ENCODE measurements at regions not wholly inside any gene's neighbourhood (a gene's known extent, or its start where the extent isn't known, plus 50 kb on each side); places are given as distances from the start of the nearest gene placed in this dataset.

- DNase-seq (ENCODE audit: low spot score in 2 of 2, unreplicated experiment in 2 of 2), result no peak
- Mint-ChIP-seq H3K4me3 (no peak overlapping the region), H3K36me3 (no peaks in the 10 kb centered on the region), H3K27ac (no peak overlapping the region), H3K9me3 (no peaks in the 10 kb centered on the region), H3K27me3 (ENCODE audit: low read depth) (peaks cover 17% of the 10 kb centered on the region), H3K4me1 (no peaks in the 10 kb centered on the region)
- TF ChIP-seq CTCF (IDR thresholded peaks at IDR 0.05; ENCODE audit: unreplicated experiment), result no peak
Observed at GRCh38 chr16:79980650-79981521, 380.3 kb upstream of the MAF start.

GRCh38 chr16:79977940-79978836 is 377.7 kb upstream of the MAF start:
- TF ChIP-seq CTCF (IDR thresholded peaks at IDR 0.05; ENCODE audit: unreplicated experiment), result no peak
- H3K27me3 Mint-ChIP-seq (ENCODE audit: low read depth), result peaks cover 17% of the 10 kb centered on the region
- H3K27ac Mint-ChIP-seq, result no peak overlapping the region
- H3K4me1 Mint-ChIP-seq, result no peaks in the 10 kb centered on the region
- no peak overlapping the region for H3K4me3 Mint-ChIP-seq
- DNase-seq (ENCODE audit: low spot score in 2 of 2, unreplicated experiment in 2 of 2), result no peak
- H3K36me3 Mint-ChIP-seq, result no peaks in the 10 kb centered on the region
- no peaks in the 10 kb centered on the region for H3K9me3 Mint-ChIP-seq

- TF ChIP-seq CTCF (IDR thresholded peaks at IDR 0.05; ENCODE audit: unreplicated experiment), result no peak
- H3K4me1 Mint-ChIP-seq, result no peaks in the 10 kb centered on the region
- H3K9me3 Mint-ChIP-seq, result no peaks in the 10 kb centered on the region
- no peak overlapping the region for H3K4me3 Mint-ChIP-seq
- H3K27me3 Mint-ChIP-seq (ENCODE audit: low read depth), result peaks cover 12% of the 10 kb centered on the region
- no peak for DNase-seq (ENCODE audit: low spot score in 2 of 2, unreplicated experiment in 2 of 2)
- no peak overlapping the region for H3K27ac Mint-ChIP-seq
- H3K36me3 Mint-ChIP-seq, result no peaks in the 10 kb centered on the region
Observed at GRCh38 chr16:79973320-79973719, 372.8 kb upstream of the MAF start.

- H3K9me3 Mint-ChIP-seq, result no peaks in the 10 kb centered on the region
Observed at GRCh38 chr16:79972053-79972704, 371.6 kb upstream of the MAF start.

More at GRCh38 chr16:79972053-79972704, 371.6 kb upstream of the MAF start:
- Mint-ChIP-seq H3K36me3 (no peaks in the 10 kb centered on the region), H3K27ac (no peak overlapping the region), H3K4me1 (no peaks in the 10 kb centered on the region), H3K4me3 (no peak overlapping the region), H3K27me3 (ENCODE audit: low read depth) (peaks cover 6% of the 10 kb centered on the region)
- no peak for DNase-seq (ENCODE audit: low spot score in 2 of 2, unreplicated experiment in 2 of 2)
- no peak for TF ChIP-seq CTCF (IDR thresholded peaks at IDR 0.05; ENCODE audit: unreplicated experiment)
